Sigmoid colon (tissue), 4 donors: ENCODE measurements at regions not wholly inside any gene's neighbourhood (a gene's known extent, or its start where the extent isn't known, plus 50 kb on each side); places are given as distances from the start of the nearest gene placed in this dataset.

Source experiments
- POLR2AphosphoS5 ChIP-seq, 4 donors: sonication (generic); formaldehyde crosslinking; IDR thresholded peaks; one replicate each; pipeline ENCODE4 v1.6.1; 2017; ENCODE audit warnings: antibody characterized with exemption in 4 of 4
- TF ChIP-seq, protein P1 (sequence below), 4 experiments: fragments of 450-650 bp in 3 of 4; fragments of 200-600 bp in 1 of 4; IDR thresholded peaks; one replicate each; pipeline ENCODE4 v1.5.1; 2016 to 2019; ENCODE audit warnings: antibody characterized with exemption in 4 of 4, mild to moderate bottlenecking in 3 of 4, moderate library complexity in 2 of 4

DNA sequence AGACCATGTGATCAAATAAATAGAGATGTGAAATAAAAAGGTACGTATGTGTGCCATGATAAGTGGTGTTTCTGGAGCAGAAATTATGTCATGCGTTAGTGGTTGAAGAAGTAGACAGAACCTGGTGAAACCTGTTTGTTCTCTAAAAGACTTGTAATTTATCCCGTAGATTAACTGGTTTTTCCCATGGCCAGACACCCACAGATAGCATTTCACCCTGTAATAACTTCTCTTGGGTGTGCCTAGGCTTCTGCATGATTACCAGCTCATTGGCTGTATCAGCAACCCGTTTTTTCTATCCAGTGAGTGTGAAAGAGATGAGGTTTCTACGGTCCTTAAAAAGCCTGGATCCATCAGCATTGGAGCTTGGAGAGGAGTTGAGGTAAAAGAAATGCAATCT lies 471.3 kb downstream of the NPIPA7 start:
- TF ChIP-seq, protein P1, sequence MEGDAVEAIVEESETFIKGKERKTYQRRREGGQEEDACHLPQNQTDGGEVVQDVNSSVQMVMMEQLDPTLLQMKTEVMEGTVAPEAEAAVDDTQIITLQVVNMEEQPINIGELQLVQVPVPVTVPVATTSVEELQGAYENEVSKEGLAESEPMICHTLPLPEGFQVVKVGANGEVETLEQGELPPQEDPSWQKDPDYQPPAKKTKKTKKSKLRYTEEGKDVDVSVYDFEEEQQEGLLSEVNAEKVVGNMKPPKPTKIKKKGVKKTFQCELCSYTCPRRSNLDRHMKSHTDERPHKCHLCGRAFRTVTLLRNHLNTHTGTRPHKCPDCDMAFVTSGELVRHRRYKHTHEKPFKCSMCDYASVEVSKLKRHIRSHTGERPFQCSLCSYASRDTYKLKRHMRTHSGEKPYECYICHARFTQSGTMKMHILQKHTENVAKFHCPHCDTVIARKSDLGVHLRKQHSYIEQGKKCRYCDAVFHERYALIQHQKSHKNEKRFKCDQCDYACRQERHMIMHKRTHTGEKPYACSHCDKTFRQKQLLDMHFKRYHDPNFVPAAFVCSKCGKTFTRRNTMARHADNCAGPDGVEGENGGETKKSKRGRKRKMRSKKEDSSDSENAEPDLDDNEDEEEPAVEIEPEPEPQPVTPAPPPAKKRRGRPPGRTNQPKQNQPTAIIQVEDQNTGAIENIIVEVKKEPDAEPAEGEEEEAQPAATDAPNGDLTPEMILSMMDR (IDR thresholded peaks at IDR 0.05), result no peak
- TF ChIP-seq POLR2AphosphoS5 (IDR thresholded peaks at IDR 0.05), result no peak
